ENCODE measurements at regions not wholly inside any gene's neighbourhood (a gene's known extent, or its start where the extent isn't known, plus 50 kb on each side); places are given as distances from the start of the nearest gene placed in this dataset.

GRCh38 chr20:58140787-58141425 lies 87.5 kb downstream of the ANKRD60 start:
- ATAC-seq (ENCODE audit: low read depth) (no peak), DNase-seq (ENCODE audit: low spot score) (peak; percentile 52)
- H3K36me3 ChIP-seq (ENCODE audit: low read depth), result no peaks in the 10 kb centered on the region
- H3K4me1 ChIP-seq (ENCODE audit: insufficient read depth, poor library complexity, severe bottlenecking), result peaks cover 6% of the 10 kb centered on the region
- peaks cover 3% of the 10 kb centered on the region for H3K27me3 ChIP-seq (ENCODE audit: insufficient read depth, poor library complexity, severe bottlenecking)
- TF ChIP-seq, protein P1, sequence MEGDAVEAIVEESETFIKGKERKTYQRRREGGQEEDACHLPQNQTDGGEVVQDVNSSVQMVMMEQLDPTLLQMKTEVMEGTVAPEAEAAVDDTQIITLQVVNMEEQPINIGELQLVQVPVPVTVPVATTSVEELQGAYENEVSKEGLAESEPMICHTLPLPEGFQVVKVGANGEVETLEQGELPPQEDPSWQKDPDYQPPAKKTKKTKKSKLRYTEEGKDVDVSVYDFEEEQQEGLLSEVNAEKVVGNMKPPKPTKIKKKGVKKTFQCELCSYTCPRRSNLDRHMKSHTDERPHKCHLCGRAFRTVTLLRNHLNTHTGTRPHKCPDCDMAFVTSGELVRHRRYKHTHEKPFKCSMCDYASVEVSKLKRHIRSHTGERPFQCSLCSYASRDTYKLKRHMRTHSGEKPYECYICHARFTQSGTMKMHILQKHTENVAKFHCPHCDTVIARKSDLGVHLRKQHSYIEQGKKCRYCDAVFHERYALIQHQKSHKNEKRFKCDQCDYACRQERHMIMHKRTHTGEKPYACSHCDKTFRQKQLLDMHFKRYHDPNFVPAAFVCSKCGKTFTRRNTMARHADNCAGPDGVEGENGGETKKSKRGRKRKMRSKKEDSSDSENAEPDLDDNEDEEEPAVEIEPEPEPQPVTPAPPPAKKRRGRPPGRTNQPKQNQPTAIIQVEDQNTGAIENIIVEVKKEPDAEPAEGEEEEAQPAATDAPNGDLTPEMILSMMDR (IDR thresholded peaks at IDR 0.05; ENCODE audit: poor library complexity, severe bottlenecking), result no peak
- H3K4me3 ChIP-seq (ENCODE audit: severe bottlenecking), result no peak overlapping the region
- no peak overlapping the region for H3K27ac ChIP-seq (ENCODE audit: poor library complexity, severe bottlenecking)
- H3K9me3 ChIP-seq (ENCODE audit: severe bottlenecking), result no peaks in the 10 kb centered on the region

DNA sequence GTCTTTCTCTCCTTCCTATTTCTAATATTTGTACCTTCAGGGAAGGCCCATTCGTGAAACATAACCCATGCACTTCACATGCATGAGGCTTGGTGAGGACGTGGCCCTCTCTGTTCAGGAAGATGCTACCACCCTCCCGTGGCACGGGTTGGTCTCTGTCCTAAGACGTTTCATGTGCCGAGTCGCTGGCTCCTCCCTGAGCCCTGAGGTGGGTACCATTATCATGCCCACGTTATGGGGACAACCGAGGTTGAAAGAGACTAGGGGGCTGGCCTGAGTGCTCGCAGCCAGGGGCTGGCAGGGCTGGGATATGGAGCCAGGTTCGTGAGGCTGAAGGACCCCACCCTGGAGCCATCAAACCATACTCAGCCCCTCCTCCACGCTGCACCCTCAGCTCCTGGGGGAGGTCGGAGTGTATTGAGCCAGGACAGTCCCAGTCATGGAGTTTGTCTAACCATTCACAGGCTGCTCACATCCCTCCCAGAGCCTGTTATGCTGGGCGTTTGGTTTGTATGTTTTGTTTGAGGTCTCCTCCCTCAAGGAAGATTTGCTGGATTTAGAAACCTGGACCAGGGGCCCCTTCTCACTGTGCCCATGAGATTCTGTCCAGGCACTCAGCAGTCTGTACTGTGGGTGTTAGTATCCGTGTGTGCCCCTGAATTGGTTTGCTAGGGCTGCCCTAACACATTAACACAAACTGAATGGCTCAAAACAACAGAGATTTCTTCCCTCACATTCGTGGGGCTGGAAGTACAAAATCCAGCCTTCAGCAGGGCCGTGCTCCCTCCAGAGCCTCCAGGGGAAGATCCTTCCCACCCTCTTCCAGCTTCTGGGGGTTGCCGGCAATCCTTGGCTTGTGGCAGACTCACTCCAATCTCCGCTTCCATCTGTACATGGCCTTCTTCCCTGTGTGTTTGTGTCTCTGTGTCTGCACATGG lies 88.3 kb downstream of the ANKRD60 start:
- DNase-seq (ENCODE audit: low spot score), result peak; percentile 73
- Histone ChIP-seq H3K9me3 (ENCODE audit: severe bottlenecking) (no peaks in the 10 kb centered on the region), H3K27ac (ENCODE audit: poor library complexity, severe bottlenecking) (no peak overlapping the region), H3K4me3 (ENCODE audit: severe bottlenecking) (no peak overlapping the region), H3K36me3 (ENCODE audit: low read depth) (no peaks in the 10 kb centered on the region), H3K4me1 (ENCODE audit: insufficient read depth, poor library complexity, severe bottlenecking) (peaks cover 14% of the 10 kb centered on the region), H3K27me3 (ENCODE audit: insufficient read depth, poor library complexity, severe bottlenecking) (peaks cover 3% of the 10 kb centered on the region)
- ATAC-seq (ENCODE audit: low read depth), result no peak
- TF ChIP-seq, protein P1 (IDR thresholded peaks at IDR 0.05; ENCODE audit: poor library complexity, severe bottlenecking), result no peak

DNA sequence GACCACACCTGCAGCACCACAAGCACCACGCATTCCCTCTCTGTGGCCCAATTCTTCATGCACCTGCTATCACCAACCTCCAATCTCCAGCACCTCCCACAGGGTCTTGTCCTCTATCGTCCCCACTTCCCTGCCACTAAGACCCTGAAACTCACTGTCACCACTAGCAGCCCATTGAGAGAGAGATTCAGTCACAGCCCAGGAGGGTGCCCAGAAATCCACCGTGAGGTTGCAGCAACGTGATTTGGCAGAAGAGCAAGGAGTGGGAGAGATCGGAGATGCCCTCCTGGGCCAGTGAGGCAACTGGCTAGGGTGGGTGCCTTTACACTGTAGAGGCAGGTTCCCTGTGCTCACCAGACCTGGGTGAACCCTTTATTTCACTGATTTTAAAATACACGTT lies 90.1 kb downstream of the ANKRD60 start:
- Histone ChIP-seq H3K27ac (ENCODE audit: poor library complexity, severe bottlenecking) (no peak overlapping the region), H3K27me3 (ENCODE audit: insufficient read depth, poor library complexity, severe bottlenecking) (no peaks in the 10 kb centered on the region), H3K4me1 (ENCODE audit: insufficient read depth, poor library complexity, severe bottlenecking) (peaks cover 18% of the 10 kb centered on the region), H3K4me3 (ENCODE audit: severe bottlenecking) (no peak overlapping the region), H3K9me3 (ENCODE audit: severe bottlenecking) (no peaks in the 10 kb centered on the region), H3K36me3 (ENCODE audit: low read depth) (no peaks in the 10 kb centered on the region)
- TF ChIP-seq, protein P1 (IDR thresholded peaks at IDR 0.05; ENCODE audit: poor library complexity, severe bottlenecking), result no peak
- DNase-seq (ENCODE audit: low spot score), result peak; percentile 45
- no peak for ATAC-seq (ENCODE audit: low read depth)

- DNase-seq (ENCODE audit: low spot score) (peak; percentile 75), ATAC-seq (ENCODE audit: low read depth) (no peak)
- Histone ChIP-seq H3K9me3 (ENCODE audit: severe bottlenecking) (no peaks in the 10 kb centered on the region), H3K36me3 (ENCODE audit: low read depth) (no peaks in the 10 kb centered on the region), H3K4me3 (ENCODE audit: severe bottlenecking) (no peak overlapping the region), H3K4me1 (ENCODE audit: insufficient read depth, poor library complexity, severe bottlenecking) (peaks cover 24% of the 10 kb centered on the region), H3K27me3 (ENCODE audit: insufficient read depth, poor library complexity, severe bottlenecking) (no peaks in the 10 kb centered on the region), H3K27ac (ENCODE audit: poor library complexity, severe bottlenecking) (no peak overlapping the region)
- TF ChIP-seq, protein P1 (IDR thresholded peaks at IDR 0.05; ENCODE audit: poor library complexity, severe bottlenecking), result no peak
Measured at GRCh38 chr20:58137651-58138265, 90.7 kb downstream of the ANKRD60 start.

All from RWPE2 (cell line).